ENCODE measurements at regions not wholly inside any gene's neighbourhood (a gene's known extent, or its start where the extent isn't known, plus 50 kb on each side); places are given as distances from the start of the nearest gene placed in this dataset.

GRCh38 chr2:82084679-82085392 lies 1780.3 kb upstream of the LRRTM1 start:
- H3K9me3 ChIP-seq, result peaks cover 10% of the 10 kb centered on the region; the same call in 2 of the 3 replicates
- no peak overlapping the region for H3K4me2 ChIP-seq
- TF ChIP-seq CHD2 (IDR thresholded peaks at IDR 0.05; ENCODE audit: low read length, partially characterized antibody) (no peak), RARB (CRISPR knock-in tag; IDR thresholded peaks at IDR 0.05) (no peak), USF2 (IDR thresholded peaks at IDR 0.05) (no peak), KDM5A (IDR thresholded peaks at IDR 0.05) (no peak), HMGXB4 (CRISPR knock-in tag; IDR thresholded peaks at IDR 0.05; ENCODE audit: borderline replicate concordance) (no peak)
- FAIRE-seq (no peak), DNase-seq (ENCODE audit: low read depth in 1 of 2, low spot score in 1 of 2) (no peak), ATAC-seq (no peak)
- CTCF ChIA-PET, result no interaction called here
- no peak overlapping the region for H3K4me3 ChIP-seq
- 9% methylated on average over 1 of the region's 1 CpG for WGBS (ENCODE audit: missing lambda C conversion rate)
- no peaks in the 10 kb centered on the region for H3K4me1 ChIP-seq
- POLR2A ChIA-PET, result no interaction called here
- H3K27ac ChIP-seq, result no peak overlapping the region

DNA sequence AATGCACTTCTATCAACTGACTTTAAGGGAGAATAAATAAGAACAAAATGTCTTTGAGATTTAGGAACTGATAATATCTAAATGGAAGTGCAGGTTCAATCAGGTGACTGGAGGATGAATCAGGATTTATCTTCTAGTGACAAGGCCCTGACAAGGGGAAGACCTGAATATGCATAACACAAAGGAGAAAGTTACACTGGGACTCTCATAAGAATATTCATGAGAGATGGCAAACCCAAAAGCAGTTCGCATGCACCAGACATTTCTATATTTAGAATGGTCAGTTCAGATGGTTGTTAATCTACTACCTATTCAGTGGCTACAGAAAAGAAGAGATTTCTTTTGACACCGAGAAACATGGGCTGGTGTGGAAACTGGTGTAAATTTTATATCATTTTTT lies 1771.3 kb upstream of the LRRTM1 start:
- H3K4me1 ChIP-seq, result no peaks in the 10 kb centered on the region
- ChIA-PET CTCF (no interaction called here), POLR2A (no interaction called here)
- H3K9me3 ChIP-seq, result peaks cover 2% of the 10 kb centered on the region; the same call in 1 of the 3 replicates
- no peak for DNase-seq (ENCODE audit: low read depth in 1 of 2, low spot score in 1 of 2)
- 10% methylated on average over 2 of the region's 2 CpGs for WGBS (ENCODE audit: missing lambda C conversion rate)
- no peak overlapping the region for H3K27ac ChIP-seq
- TF ChIP-seq, protein P1, sequence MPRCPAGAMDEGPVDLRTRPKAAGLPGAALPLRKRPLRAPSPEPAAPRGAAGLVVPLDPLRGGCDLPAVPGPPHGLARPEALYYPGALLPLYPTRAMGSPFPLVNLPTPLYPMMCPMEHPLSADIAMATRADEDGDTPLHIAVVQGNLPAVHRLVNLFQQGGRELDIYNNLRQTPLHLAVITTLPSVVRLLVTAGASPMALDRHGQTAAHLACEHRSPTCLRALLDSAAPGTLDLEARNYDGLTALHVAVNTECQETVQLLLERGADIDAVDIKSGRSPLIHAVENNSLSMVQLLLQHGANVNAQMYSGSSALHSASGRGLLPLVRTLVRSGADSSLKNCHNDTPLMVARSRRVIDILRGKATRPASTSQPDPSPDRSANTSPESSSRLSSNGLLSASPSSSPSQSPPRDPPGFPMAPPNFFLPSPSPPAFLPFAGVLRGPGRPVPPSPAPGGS (IDR thresholded peaks at IDR 0.05), result no peak
- no peak for ATAC-seq
- no peak for FAIRE-seq
- H3K4me3 ChIP-seq, result no peak overlapping the region
- no peak overlapping the region for H3K4me2 ChIP-seq

GRCh38 chr2:82062463-82062862 lies 1757.9 kb upstream of the LRRTM1 start:
- Histone ChIP-seq H3K27ac (no peak overlapping the region), H3K4me3 (no peak overlapping the region), H3K4me2 (no peak overlapping the region), H3K4me1 (no peaks in the 10 kb centered on the region), H3K9me3 (0 out of 3 replicates have a peak, but pooled peaks cover 6% of the 10 kb centered on the region)
- no peak for TF ChIP-seq MAFK (IDR thresholded peaks at IDR 0.05; ENCODE audit: partially characterized antibody)
- no peak for TF ChIP-seq POLR2AphosphoS2 (conservative IDR thresholded peaks at IDR 0.05; ENCODE audit: low read length)
- TF ChIP-seq TFCP2L1 (CRISPR knock-in tag; IDR thresholded peaks at IDR 0.05), result no peak
- no peak for TF ChIP-seq TP53 (CRISPR knock-in tag; IDR thresholded peaks at IDR 0.05)
- TF ChIP-seq MAX (IDR thresholded peaks at IDR 0.05), result no peak
- no peak for TF ChIP-seq CHD4 (IDR thresholded peaks at IDR 0.05; ENCODE audit: borderline replicate concordance)
- TF ChIP-seq RAD21 (conservative IDR thresholded peaks at IDR 0.05 in 1 of 2, IDR thresholded peaks at IDR 0.05 in 1 of 2), result no peak
- no peak for TF ChIP-seq CEBPB (IDR thresholded peaks at IDR 0.05)
- TF ChIP-seq ESRRA (IDR thresholded peaks at IDR 0.05; ENCODE audit: borderline replicate concordance, low read length), result no peak
- TF ChIP-seq HDAC2 (IDR thresholded peaks at IDR 0.05), result no peak
- no peak for TF ChIP-seq FOSB (CRISPR knock-in tag; IDR thresholded peaks at IDR 0.05)
- no peak for TF ChIP-seq NFE2L2 (conservative IDR thresholded peaks at IDR 0.05; ENCODE audit: low read length)
- no peak for TF ChIP-seq CBX8 (IDR thresholded peaks at IDR 0.05)
- ATAC-seq (no peak), DNase-seq (ENCODE audit: low read depth in 1 of 2, low spot score in 1 of 2) (no peak), FAIRE-seq (no peak)
- WGBS (ENCODE audit: missing lambda C conversion rate), result 1% methylated on average over 2 of the region's 2 CpGs
- ChIA-PET CTCF (no interaction called here), POLR2A (no interaction called here)
